ENCODE measurements at regions not wholly inside any gene's neighbourhood (a gene's known extent, or its start where the extent isn't known, plus 50 kb on each side); places are given as distances from the start of the nearest gene placed in this dataset.
A peak's percentile ranks its signal among the peaks of the same experiment; 100 is the strongest.
"Not testable (repeated sequence)": the region's sequence is repeated elsewhere in the genome, so short reads cannot be mapped to it uniquely, and the experiment has no call there.

- H3K9me3 ChIP-seq (ENCODE audit: low read depth, low read length, poor library complexity, severe bottlenecking); BruUV-seq (replicated peaks); H3K27ac ChIP-seq (ENCODE audit: low read depth, low read length, poor library complexity, severe bottlenecking); H3K27me3 ChIP-seq (replicated peaks; ENCODE audit: insufficient read depth, low read depth, low read length, poor library complexity); H3K4me1 ChIP-seq (ENCODE audit: insufficient read depth, low read length, poor library complexity, severe bottlenecking); H3K4me3 ChIP-seq (ENCODE audit: low read depth, low read length, poor library complexity, severe bottlenecking); POLR2A ChIA-PET (ENCODE audit: low non-redundant PET); CTCF ChIA-PET; intact Hi-C loops (cut with micrococcal nuclease; ENCODE audit: unreplicated experiment); H3K36me3 ChIP-seq (ENCODE audit: insufficient read depth, low read length, poor library complexity, severe bottlenecking): not testable (repeated sequence)
- TF ChIP-seq CTCF (conservative IDR thresholded peaks at IDR 0.05; ENCODE audit: low read depth, low read length) = 0 out of 2 replicates have a peak, but pooled peaks have one; percentile 26
- peak; percentile 0 for DNase-seq (ENCODE audit: low spot score)
Measured at GRCh38 chrX:89350024-89350423, 571.7 kb upstream of the TGIF2LX start.

- H3K4me1 ChIP-seq (ENCODE audit: insufficient read depth, low read length, poor library complexity, severe bottlenecking); intact Hi-C loops (cut with micrococcal nuclease; ENCODE audit: unreplicated experiment); CTCF ChIA-PET; BruUV-seq (replicated peaks); POLR2A ChIA-PET (ENCODE audit: low non-redundant PET); H3K36me3 ChIP-seq (ENCODE audit: insufficient read depth, low read length, poor library complexity, severe bottlenecking); H3K4me3 ChIP-seq (ENCODE audit: low read depth, low read length, poor library complexity, severe bottlenecking); DNase-seq (ENCODE audit: low spot score); H3K27me3 ChIP-seq (replicated peaks; ENCODE audit: insufficient read depth, low read depth, low read length, poor library complexity); H3K27ac ChIP-seq (ENCODE audit: low read depth, low read length, poor library complexity, severe bottlenecking); H3K9me3 ChIP-seq (ENCODE audit: low read depth, low read length, poor library complexity, severe bottlenecking): not testable (repeated sequence)
Measured at GRCh38 chrX:89369904-89370303, 551.8 kb upstream of the TGIF2LX start.

GRCh38 chrX:89393004-89393403 is 528.7 kb upstream of the TGIF2LX start:
- H3K27ac ChIP-seq (ENCODE audit: low read depth, low read length, poor library complexity, severe bottlenecking); CTCF ChIA-PET; H3K4me1 ChIP-seq (ENCODE audit: insufficient read depth, low read length, poor library complexity, severe bottlenecking); H3K9me3 ChIP-seq (ENCODE audit: low read depth, low read length, poor library complexity, severe bottlenecking); H3K36me3 ChIP-seq (ENCODE audit: insufficient read depth, low read length, poor library complexity, severe bottlenecking); intact Hi-C loops (cut with micrococcal nuclease; ENCODE audit: unreplicated experiment); DNase-seq (ENCODE audit: low spot score); POLR2A ChIA-PET (ENCODE audit: low non-redundant PET); BruUV-seq (replicated peaks); H3K4me3 ChIP-seq (ENCODE audit: low read depth, low read length, poor library complexity, severe bottlenecking); H3K27me3 ChIP-seq (replicated peaks; ENCODE audit: insufficient read depth, low read depth, low read length, poor library complexity): not testable (repeated sequence)

- BruUV-seq (replicated peaks); intact Hi-C loops (cut with micrococcal nuclease; ENCODE audit: unreplicated experiment); H3K4me3 ChIP-seq (ENCODE audit: low read depth, low read length, poor library complexity, severe bottlenecking); CTCF ChIA-PET; H3K9me3 ChIP-seq (ENCODE audit: low read depth, low read length, poor library complexity, severe bottlenecking); H3K4me1 ChIP-seq (ENCODE audit: insufficient read depth, low read length, poor library complexity, severe bottlenecking); H3K36me3 ChIP-seq (ENCODE audit: insufficient read depth, low read length, poor library complexity, severe bottlenecking); POLR2A ChIA-PET (ENCODE audit: low non-redundant PET); H3K27me3 ChIP-seq (replicated peaks; ENCODE audit: insufficient read depth, low read depth, low read length, poor library complexity); DNase-seq (ENCODE audit: low spot score); H3K27ac ChIP-seq (ENCODE audit: low read depth, low read length, poor library complexity, severe bottlenecking): not testable (repeated sequence)
Measured at GRCh38 chrX:89402818-89403217, 518.9 kb upstream of the TGIF2LX start.

- H3K4me3 ChIP-seq (ENCODE audit: low read depth, low read length, poor library complexity, severe bottlenecking); intact Hi-C loops (cut with micrococcal nuclease; ENCODE audit: unreplicated experiment); H3K4me1 ChIP-seq (ENCODE audit: insufficient read depth, low read length, poor library complexity, severe bottlenecking); BruUV-seq (replicated peaks); CTCF ChIA-PET; H3K9me3 ChIP-seq (ENCODE audit: low read depth, low read length, poor library complexity, severe bottlenecking); H3K27ac ChIP-seq (ENCODE audit: low read depth, low read length, poor library complexity, severe bottlenecking); POLR2A ChIA-PET (ENCODE audit: low non-redundant PET); DNase-seq (ENCODE audit: low spot score); H3K27me3 ChIP-seq (replicated peaks; ENCODE audit: insufficient read depth, low read depth, low read length, poor library complexity); H3K36me3 ChIP-seq (ENCODE audit: insufficient read depth, low read length, poor library complexity, severe bottlenecking): not testable (repeated sequence)
Measured at GRCh38 chrX:89405148-89405547, 516.6 kb upstream of the TGIF2LX start.

- CTCF ChIA-PET; H3K9me3 ChIP-seq (ENCODE audit: low read depth, low read length, poor library complexity, severe bottlenecking); intact Hi-C loops (cut with micrococcal nuclease; ENCODE audit: unreplicated experiment); POLR2A ChIA-PET (ENCODE audit: low non-redundant PET); H3K27ac ChIP-seq (ENCODE audit: low read depth, low read length, poor library complexity, severe bottlenecking); BruUV-seq (replicated peaks); H3K4me1 ChIP-seq (ENCODE audit: insufficient read depth, low read length, poor library complexity, severe bottlenecking); H3K27me3 ChIP-seq (replicated peaks; ENCODE audit: insufficient read depth, low read depth, low read length, poor library complexity); H3K4me3 ChIP-seq (ENCODE audit: low read depth, low read length, poor library complexity, severe bottlenecking); H3K36me3 ChIP-seq (ENCODE audit: insufficient read depth, low read length, poor library complexity, severe bottlenecking); DNase-seq (ENCODE audit: low spot score): not testable (repeated sequence)
Measured at GRCh38 chrX:89416930-89417329, 504.8 kb upstream of the TGIF2LX start.

GRCh38 chrX:89432652-89433231 is 489.0 kb upstream of the TGIF2LX start:
- H3K27me3 ChIP-seq (replicated peaks; ENCODE audit: insufficient read depth, low read depth, low read length, poor library complexity); CTCF ChIA-PET; H3K27ac ChIP-seq (ENCODE audit: low read depth, low read length, poor library complexity, severe bottlenecking); H3K9me3 ChIP-seq (ENCODE audit: low read depth, low read length, poor library complexity, severe bottlenecking); intact Hi-C loops (cut with micrococcal nuclease; ENCODE audit: unreplicated experiment); H3K36me3 ChIP-seq (ENCODE audit: insufficient read depth, low read length, poor library complexity, severe bottlenecking); DNase-seq (ENCODE audit: low spot score); BruUV-seq (replicated peaks); POLR2A ChIA-PET (ENCODE audit: low non-redundant PET); H3K4me1 ChIP-seq (ENCODE audit: insufficient read depth, low read length, poor library complexity, severe bottlenecking); H3K4me3 ChIP-seq (ENCODE audit: low read depth, low read length, poor library complexity, severe bottlenecking): not testable (repeated sequence)
